ENCODE measurements at regions not wholly inside any gene's neighbourhood (a gene's known extent, or its start where the extent isn't known, plus 50 kb on each side); places are given as distances from the start of the nearest gene placed in this dataset.

GRCh38 chr18:65260030-65260429, 490.8 kb upstream of the CDH7 start:
- no peak for TF ChIP-seq CTCF (IDR thresholded peaks at IDR 0.05; ENCODE audit: borderline replicate concordance, insufficient read depth, low read depth, low read length)
- H3K4me3 ChIP-seq (ENCODE audit: low read depth, low read length), result no peak overlapping the region

- no peak overlapping the region for H3K4me3 ChIP-seq (ENCODE audit: low read depth, low read length)
- TF ChIP-seq CTCF (IDR thresholded peaks at IDR 0.05; ENCODE audit: borderline replicate concordance, insufficient read depth, low read depth, low read length), result no peak
Measured at GRCh38 chr18:65259403-65259802, 491.4 kb upstream of the CDH7 start.

GRCh38 chr18:65257149-65257548, 493.7 kb upstream of the CDH7 start:
- no peak for TF ChIP-seq CTCF (IDR thresholded peaks at IDR 0.05; ENCODE audit: borderline replicate concordance, insufficient read depth, low read depth, low read length)
- no peak overlapping the region for H3K4me3 ChIP-seq (ENCODE audit: low read depth, low read length)

- H3K4me3 ChIP-seq (ENCODE audit: low read depth, low read length), result no peak overlapping the region
- no peak for TF ChIP-seq CTCF (IDR thresholded peaks at IDR 0.05; ENCODE audit: borderline replicate concordance, insufficient read depth, low read depth, low read length)
Measured at GRCh38 chr18:65255417-65255816, 495.4 kb upstream of the CDH7 start.

GRCh38 chr18:65239787-65240186, 511.0 kb upstream of the CDH7 start:
- TF ChIP-seq CTCF (IDR thresholded peaks at IDR 0.05; ENCODE audit: borderline replicate concordance, insufficient read depth, low read depth, low read length), result no peak
- H3K4me3 ChIP-seq (ENCODE audit: low read depth, low read length), result no peak overlapping the region

GRCh38 chr18:65235966-65236624, 514.7 kb upstream of the CDH7 start:
- TF ChIP-seq CTCF (IDR thresholded peaks at IDR 0.05; ENCODE audit: borderline replicate concordance, insufficient read depth, low read depth, low read length), result no peak
- no peak overlapping the region for H3K4me3 ChIP-seq (ENCODE audit: low read depth, low read length)

GRCh38 chr18:65230311-65230710, 520.5 kb upstream of the CDH7 start:
- no peak for TF ChIP-seq CTCF (IDR thresholded peaks at IDR 0.05; ENCODE audit: borderline replicate concordance, insufficient read depth, low read depth, low read length)
- no peak overlapping the region for H3K4me3 ChIP-seq (ENCODE audit: low read depth, low read length)

Data from GM12875 (cell line).